ENCODE measurements at regions not wholly inside any gene's neighbourhood (a gene's known extent, or its start where the extent isn't known, plus 50 kb on each side); places are given as distances from the start of the nearest gene placed in this dataset.

DNA sequence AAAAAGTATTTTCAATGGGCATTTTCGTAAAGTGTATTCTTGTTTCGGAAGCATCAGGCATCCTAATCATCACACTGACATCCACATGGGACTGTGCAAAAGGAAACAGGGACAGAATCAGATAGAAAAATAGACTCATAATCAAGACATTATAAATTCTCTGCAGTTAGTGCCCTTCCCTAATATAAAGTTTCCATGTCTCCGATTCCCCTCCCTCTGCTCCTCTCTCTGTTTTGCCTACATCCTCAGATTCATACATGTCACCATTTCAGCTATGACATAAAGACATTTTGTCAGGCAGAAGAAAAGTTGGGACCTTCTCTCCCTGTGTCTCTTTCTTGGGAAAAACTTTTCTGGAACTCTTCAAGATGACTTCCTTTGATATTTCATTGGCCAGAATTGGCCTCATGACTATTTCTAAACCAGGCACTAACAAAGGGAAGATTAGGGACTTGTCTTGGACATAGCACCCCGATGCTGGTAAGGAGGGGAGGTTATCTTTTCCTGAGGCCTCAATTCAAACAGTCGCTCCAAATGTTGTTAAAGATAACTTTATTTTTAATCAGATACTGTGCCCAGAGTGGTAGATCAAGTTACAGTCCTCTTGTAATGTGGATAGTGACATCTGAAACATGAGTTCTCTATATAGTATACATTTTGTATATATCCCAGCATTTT, 212.1 kb upstream of the BTG1 start:
- Histone ChIP-seq H3K4me3 (no peak overlapping the region), H3K9me2 (ENCODE audit: insufficient read depth) (peaks cover 7% of the 10 kb centered on the region; the same call in 1 of the 2 replicates), H3K36me3 (ENCODE audit: insufficient read depth) (no peaks in the 10 kb centered on the region), H3F3A (replicated peaks; ENCODE audit: low read depth) (no peaks in the 10 kb centered on the region), H3K79me2 (replicated peaks; ENCODE audit: insufficient read depth) (no peaks in the 10 kb centered on the region), H3K4me1 (ENCODE audit: insufficient read depth) (no peaks in the 10 kb centered on the region; the same call in 1 of the 2 replicates), H2AFZ (no peak overlapping the region), H3K27me3 (ENCODE audit: insufficient read depth) (no peaks in the 10 kb centered on the region), H3K27ac (ENCODE audit: low read depth) (no peak overlapping the region), H4K20me1 (replicated peaks; ENCODE audit: insufficient read depth) (no peaks in the 10 kb centered on the region), H3K4me2 (no peak overlapping the region)
- ATAC-seq (no peak), DNase-seq (ENCODE audit: low spot score) (no peak)
- Mint-ChIP-seq H3K27ac (no peak overlapping the region), H3K27me3 (ENCODE audit: insufficient read depth, low read depth, poor library complexity) (no peaks in the 10 kb centered on the region), H3K4me1 (peaks cover 4% of the 10 kb centered on the region; the same call in 1 of the 3 replicates), H3K36me3 (ENCODE audit: low read depth) (no peaks in the 10 kb centered on the region), H3K9me3 (no peaks in the 10 kb centered on the region), H3K4me3 (no peak overlapping the region)
- TF ChIP-seq, protein P1, sequence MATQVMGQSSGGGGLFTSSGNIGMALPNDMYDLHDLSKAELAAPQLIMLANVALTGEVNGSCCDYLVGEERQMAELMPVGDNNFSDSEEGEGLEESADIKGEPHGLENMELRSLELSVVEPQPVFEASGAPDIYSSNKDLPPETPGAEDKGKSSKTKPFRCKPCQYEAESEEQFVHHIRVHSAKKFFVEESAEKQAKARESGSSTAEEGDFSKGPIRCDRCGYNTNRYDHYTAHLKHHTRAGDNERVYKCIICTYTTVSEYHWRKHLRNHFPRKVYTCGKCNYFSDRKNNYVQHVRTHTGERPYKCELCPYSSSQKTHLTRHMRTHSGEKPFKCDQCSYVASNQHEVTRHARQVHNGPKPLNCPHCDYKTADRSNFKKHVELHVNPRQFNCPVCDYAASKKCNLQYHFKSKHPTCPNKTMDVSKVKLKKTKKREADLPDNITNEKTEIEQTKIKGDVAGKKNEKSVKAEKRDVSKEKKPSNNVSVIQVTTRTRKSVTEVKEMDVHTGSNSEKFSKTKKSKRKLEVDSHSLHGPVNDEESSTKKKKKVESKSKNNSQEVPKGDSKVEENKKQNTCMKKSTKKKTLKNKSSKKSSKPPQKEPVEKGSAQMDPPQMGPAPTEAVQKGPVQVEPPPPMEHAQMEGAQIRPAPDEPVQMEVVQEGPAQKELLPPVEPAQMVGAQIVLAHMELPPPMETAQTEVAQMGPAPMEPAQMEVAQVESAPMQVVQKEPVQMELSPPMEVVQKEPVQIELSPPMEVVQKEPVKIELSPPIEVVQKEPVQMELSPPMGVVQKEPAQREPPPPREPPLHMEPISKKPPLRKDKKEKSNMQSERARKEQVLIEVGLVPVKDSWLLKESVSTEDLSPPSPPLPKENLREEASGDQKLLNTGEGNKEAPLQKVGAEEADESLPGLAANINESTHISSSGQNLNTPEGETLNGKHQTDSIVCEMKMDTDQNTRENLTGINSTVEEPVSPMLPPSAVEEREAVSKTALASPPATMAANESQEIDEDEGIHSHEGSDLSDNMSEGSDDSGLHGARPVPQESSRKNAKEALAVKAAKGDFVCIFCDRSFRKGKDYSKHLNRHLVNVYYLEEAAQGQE (IDR thresholded peaks at IDR 0.05; ENCODE audit: unreplicated experiment), result no peak
- TF ChIP-seq, protein P2, sequence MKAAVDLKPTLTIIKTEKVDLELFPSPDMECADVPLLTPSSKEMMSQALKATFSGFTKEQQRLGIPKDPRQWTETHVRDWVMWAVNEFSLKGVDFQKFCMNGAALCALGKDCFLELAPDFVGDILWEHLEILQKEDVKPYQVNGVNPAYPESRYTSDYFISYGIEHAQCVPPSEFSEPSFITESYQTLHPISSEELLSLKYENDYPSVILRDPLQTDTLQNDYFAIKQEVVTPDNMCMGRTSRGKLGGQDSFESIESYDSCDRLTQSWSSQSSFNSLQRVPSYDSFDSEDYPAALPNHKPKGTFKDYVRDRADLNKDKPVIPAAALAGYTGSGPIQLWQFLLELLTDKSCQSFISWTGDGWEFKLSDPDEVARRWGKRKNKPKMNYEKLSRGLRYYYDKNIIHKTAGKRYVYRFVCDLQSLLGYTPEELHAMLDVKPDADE (IDR thresholded peaks at IDR 0.05), result no peak
- TF ChIP-seq STAT1 (IDR thresholded peaks at IDR 0.05; ENCODE audit: unreplicated experiment), result no peak
- TF ChIP-seq, protein P3, sequence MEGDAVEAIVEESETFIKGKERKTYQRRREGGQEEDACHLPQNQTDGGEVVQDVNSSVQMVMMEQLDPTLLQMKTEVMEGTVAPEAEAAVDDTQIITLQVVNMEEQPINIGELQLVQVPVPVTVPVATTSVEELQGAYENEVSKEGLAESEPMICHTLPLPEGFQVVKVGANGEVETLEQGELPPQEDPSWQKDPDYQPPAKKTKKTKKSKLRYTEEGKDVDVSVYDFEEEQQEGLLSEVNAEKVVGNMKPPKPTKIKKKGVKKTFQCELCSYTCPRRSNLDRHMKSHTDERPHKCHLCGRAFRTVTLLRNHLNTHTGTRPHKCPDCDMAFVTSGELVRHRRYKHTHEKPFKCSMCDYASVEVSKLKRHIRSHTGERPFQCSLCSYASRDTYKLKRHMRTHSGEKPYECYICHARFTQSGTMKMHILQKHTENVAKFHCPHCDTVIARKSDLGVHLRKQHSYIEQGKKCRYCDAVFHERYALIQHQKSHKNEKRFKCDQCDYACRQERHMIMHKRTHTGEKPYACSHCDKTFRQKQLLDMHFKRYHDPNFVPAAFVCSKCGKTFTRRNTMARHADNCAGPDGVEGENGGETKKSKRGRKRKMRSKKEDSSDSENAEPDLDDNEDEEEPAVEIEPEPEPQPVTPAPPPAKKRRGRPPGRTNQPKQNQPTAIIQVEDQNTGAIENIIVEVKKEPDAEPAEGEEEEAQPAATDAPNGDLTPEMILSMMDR (conservative IDR thresholded peaks at IDR 0.05; ENCODE audit: low read depth in 2 of 2), result no peak
- TF ChIP-seq ZNF331 (CRISPR knock-in tag; IDR thresholded peaks at IDR 0.05; ENCODE audit: low read depth), result no peak
- TF ChIP-seq CREB1 (CRISPR knock-in tag; IDR thresholded peaks at IDR 0.05; ENCODE audit: low read depth), result no peak
- no peak for TF ChIP-seq JUNB (IDR thresholded peaks at IDR 0.05; ENCODE audit: unreplicated experiment)
- TF ChIP-seq, protein P4, sequence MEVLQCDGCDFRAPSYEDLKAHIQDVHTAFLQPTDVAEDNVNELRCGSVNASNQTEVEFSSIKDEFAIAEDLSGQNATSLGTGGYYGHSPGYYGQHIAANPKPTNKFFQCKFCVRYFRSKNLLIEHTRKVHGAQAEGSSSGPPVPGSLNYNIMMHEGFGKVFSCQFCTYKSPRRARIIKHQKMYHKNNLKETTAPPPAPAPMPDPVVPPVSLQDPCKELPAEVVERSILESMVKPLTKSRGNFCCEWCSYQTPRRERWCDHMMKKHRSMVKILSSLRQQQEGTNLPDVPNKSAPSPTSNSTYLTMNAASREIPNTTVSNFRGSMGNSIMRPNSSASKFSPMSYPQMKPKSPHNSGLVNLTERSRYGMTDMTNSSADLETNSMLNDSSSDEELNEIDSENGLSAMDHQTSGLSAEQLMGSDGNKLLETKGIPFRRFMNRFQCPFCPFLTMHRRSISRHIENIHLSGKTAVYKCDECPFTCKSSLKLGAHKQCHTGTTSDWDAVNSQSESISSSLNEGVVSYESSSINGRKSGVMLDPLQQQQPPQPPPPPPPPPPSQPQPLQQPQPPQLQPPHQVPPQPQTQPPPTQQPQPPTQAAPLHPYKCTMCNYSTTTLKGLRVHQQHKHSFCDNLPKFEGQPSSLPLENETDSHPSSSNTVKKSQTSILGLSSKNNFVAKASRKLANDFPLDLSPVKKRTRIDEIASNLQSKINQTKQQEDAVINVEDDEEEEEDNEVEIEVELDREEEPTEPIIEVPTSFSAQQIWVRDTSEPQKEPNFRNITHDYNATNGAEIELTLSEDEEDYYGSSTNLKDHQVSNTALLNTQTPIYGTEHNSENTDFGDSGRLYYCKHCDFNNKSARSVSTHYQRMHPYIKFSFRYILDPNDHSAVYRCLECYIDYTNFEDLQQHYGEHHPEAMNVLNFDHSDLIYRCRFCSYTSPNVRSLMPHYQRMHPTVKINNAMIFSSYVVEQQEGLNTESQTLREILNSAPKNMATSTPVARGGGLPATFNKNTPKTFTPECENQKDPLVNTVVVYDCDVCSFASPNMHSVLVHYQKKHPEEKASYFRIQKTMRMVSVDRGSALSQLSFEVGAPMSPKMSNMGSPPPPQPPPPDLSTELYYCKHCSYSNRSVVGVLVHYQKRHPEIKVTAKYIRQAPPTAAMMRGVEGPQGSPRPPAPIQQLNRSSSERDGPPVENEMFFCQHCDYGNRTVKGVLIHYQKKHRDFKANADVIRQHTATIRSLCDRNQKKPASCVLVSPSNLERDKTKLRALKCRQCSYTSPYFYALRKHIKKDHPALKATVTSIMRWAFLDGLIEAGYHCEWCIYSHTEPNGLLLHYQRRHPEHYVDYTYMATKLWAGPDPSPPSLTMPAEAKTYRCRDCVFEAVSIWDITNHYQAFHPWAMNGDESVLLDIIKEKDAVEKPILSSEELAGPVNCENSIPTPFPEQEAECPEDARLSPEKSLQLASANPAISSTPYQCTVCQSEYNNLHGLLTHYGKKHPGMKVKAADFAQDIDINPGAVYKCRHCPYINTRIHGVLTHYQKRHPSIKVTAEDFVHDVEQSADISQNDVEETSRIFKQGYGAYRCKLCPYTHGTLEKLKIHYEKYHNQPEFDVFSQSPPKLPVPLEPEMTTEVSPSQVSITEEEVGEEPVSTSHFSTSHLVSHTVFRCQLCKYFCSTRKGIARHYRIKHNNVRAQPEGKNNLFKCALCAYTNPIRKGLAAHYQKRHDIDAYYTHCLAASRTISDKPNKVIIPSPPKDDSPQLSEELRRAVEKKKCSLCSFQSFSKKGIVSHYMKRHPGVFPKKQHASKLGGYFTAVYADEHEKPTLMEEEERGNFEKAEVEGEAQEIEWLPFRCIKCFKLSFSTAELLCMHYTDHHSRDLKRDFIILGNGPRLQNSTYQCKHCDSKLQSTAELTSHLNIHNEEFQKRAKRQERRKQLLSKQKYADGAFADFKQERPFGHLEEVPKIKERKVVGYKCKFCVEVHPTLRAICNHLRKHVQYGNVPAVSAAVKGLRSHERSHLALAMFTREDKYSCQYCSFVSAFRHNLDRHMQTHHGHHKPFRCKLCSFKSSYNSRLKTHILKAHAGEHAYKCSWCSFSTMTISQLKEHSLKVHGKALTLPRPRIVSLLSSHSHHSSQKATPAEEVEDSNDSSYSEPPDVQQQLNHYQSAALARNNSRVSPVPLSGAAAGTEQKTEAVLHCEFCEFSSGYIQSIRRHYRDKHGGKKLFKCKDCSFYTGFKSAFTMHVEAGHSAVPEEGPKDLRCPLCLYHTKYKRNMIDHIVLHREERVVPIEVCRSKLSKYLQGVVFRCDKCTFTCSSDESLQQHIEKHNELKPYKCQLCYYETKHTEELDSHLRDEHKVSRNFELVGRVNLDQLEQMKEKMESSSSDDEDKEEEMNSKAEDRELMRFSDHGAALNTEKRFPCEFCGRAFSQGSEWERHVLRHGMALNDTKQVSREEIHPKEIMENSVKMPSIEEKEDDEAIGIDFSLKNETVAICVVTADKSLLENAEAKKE (CRISPR knock-in tag; IDR thresholded peaks at IDR 0.05), result no peak
- TF ChIP-seq ZNF114 (CRISPR knock-in tag; IDR thresholded peaks at IDR 0.05), result no peak
- no peak for TF ChIP-seq POLR2AphosphoS5 (IDR thresholded peaks at IDR 0.05; ENCODE audit: low read depth)
- no peak for TF ChIP-seq EZH2 (IDR thresholded peaks at IDR 0.05; ENCODE audit: low read depth, unreplicated experiment)
- TF ChIP-seq EZH2phosphoT487 (IDR thresholded peaks at IDR 0.05; ENCODE audit: unreplicated experiment), result no peak
- no peak for TF ChIP-seq NANOG (IDR thresholded peaks at IDR 0.05; ENCODE audit: borderline replicate concordance)

Data from GM23338 (cell line).